Activated naive CD4-positive, alpha-beta T cell treated with anti-CD3 and anti-CD28 coated beads, Interleukin-2, amount 10 ng/mL, durations not matched to agents 7 days and 5 days (primary cell): ENCODE measurements at regions not wholly inside any gene's neighbourhood (a gene's known extent, or its start where the extent isn't known, plus 50 kb on each side); places are given as distances from the start of the nearest gene placed in this dataset.
"Not testable (repeated sequence)": the region's sequence is repeated elsewhere in the genome, so short reads cannot be mapped to it uniquely, and the experiment has no call there.

Source experiments
- CTCF ChIA-PET: fragments of 350-600 bp; sonication (Branson Sonifier 250); formaldehyde crosslinking; loops from one replicate; lab custom pipeline; 2021; ENCODE audit warnings: antibody characterized with exemption; lab: Charles Lee
- DNase-seq: peaks from one replicate; pipeline ENCODE4 v3.0.0-alpha.2; 2020
- H3K27ac Mint-ChIP-seq: one replicate; pipeline ENCODE4 v1.8.0; 2021; ENCODE audit warnings: mild to moderate bottlenecking, moderate library complexity, mixed read lengths
- H3K27me3 Mint-ChIP-seq: one replicate; pipeline ENCODE4 v1.8.0; 2021; ENCODE audit warnings: mild to moderate bottlenecking, mixed read lengths
- H3K36me3 Mint-ChIP-seq: one replicate; pipeline ENCODE4 v1.8.0; 2021; ENCODE audit warnings: mixed read lengths
- H3K4me1 Mint-ChIP-seq: one replicate; pipeline ENCODE4 v1.8.0; 2021; ENCODE audit warnings: mixed read lengths
- H3K4me3 Mint-ChIP-seq: one replicate; pipeline ENCODE4 v1.8.0; 2021; ENCODE audit warnings: mild to moderate bottlenecking, moderate library complexity, mixed read lengths
- H3K9me3 Mint-ChIP-seq: one replicate; pipeline ENCODE4 v1.8.0; 2021; ENCODE audit warnings: mixed read lengths

- H3K27me3 Mint-ChIP-seq, result no peaks in the 10 kb centered on the region
- H3K4me3 Mint-ChIP-seq, result no peak overlapping the region
- no peak overlapping the region for H3K27ac Mint-ChIP-seq
- H3K36me3 Mint-ChIP-seq, result no peaks in the 10 kb centered on the region
- H3K9me3 Mint-ChIP-seq, result peaks cover 5% of the 10 kb centered on the region
- DNase-seq, result no peak
- no peaks in the 10 kb centered on the region for H3K4me1 Mint-ChIP-seq
- CTCF ChIA-PET, result no interaction called here
These were observed 782.2 kb downstream of the TRAM1L1 start for GRCh38 chr4:116302990-116303735.

DNA sequence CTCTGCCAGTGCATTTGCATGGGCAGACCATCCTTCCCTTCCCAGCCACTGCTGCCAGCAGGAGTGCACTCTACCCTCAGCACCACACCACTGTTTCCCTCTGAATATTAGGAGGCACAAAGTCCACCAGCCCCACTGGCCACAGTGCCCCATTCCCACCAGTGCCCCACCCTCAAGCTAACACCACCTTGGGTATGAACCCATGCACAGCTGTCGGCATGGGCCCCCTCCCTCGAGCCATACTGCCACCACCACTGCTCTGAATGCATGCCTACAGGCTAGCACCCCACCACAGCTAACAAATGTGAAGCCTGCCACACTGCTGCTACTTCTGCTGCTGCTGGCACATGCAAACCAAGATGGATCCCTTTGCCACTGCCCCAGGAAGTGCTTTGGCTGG lies 810.4 kb downstream of the TRAM1L1 start:
- no peak overlapping the region for H3K4me3 Mint-ChIP-seq
- no peak overlapping the region for H3K27ac Mint-ChIP-seq
- CTCF ChIA-PET, result no interaction called here
- H3K9me3 Mint-ChIP-seq, result no peaks in the 10 kb centered on the region
- DNase-seq, result no peak
- H3K36me3 Mint-ChIP-seq, result no peaks in the 10 kb centered on the region
- no peaks in the 10 kb centered on the region for H3K27me3 Mint-ChIP-seq
- no peaks in the 10 kb centered on the region for H3K4me1 Mint-ChIP-seq

DNA sequence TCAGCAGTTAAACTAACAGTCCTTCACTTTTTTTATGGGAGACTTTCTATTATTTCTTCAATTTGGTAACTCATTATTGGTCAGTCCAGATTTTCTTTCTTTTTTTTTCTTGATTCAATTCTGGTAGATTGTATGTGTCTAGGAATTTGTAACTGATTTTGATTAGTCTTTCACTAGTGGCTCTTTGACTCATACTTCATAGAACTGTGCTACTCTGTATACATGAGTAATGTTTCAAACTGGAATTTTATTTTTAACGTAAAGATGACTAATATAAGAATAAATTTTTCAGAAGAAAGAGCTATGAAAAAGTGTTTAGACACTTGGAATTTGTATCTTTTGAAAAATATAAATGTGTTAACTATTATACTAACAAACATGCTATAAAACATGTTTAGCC lies 813.0 kb downstream of the TRAM1L1 start:
- Mint-ChIP-seq H3K4me1 (no peaks in the 10 kb centered on the region), H3K27me3 (no peaks in the 10 kb centered on the region), H3K9me3 (no peaks in the 10 kb centered on the region), H3K4me3 (no peak overlapping the region), H3K27ac (no peak overlapping the region), H3K36me3 (no peaks in the 10 kb centered on the region)
- CTCF ChIA-PET, result no interaction called here
- no peak for DNase-seq

DNA sequence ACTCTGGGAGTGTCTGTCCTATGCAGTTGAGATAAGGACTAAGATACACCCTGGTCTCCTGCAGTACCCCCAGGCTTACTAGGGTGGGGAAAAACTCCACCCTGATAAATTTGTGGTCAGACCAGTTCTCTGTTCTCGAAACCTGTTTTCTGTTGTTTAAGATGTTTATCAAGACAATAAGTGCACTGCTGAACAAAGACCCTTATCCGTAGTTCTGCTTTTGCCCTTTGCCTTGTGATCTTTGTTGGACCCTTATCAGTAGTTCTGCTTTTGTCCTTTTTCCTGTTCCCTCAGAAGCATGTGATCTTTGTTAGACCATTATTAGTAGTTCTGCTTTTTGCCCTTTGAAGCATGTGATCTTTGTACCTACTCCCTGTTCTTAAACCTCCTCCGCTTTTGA lies 824.4 kb downstream of the TRAM1L1 start:
- H3K27ac Mint-ChIP-seq, H3K27me3 Mint-ChIP-seq, CTCF ChIA-PET, H3K4me1 Mint-ChIP-seq, DNase-seq, H3K4me3 Mint-ChIP-seq, H3K36me3 Mint-ChIP-seq: not testable (repeated sequence)
- peaks cover 25% of the 10 kb centered on the region for H3K9me3 Mint-ChIP-seq

DNA sequence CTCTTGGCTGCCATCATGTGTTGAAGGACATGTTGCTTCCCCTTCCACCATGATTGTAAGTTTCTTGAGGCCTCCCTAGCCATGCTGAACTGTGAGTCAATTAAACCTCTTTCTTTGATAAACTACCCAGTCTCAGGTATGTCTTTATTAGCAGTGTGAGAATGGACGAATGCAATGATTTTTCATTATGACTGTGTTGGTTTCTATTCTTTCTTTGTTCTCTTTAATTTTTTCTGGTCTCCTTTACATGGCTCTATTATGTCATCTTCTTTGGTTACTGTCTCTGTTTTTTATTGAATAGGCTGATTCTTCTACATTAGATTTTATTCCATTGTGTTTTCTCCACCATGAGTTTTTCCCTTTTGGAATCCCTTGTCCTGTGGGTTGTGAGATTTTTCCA lies 840.6 kb downstream of the TRAM1L1 start:
- H3K27me3 Mint-ChIP-seq, result no peaks in the 10 kb centered on the region
- DNase-seq, result no peak
- no peaks in the 10 kb centered on the region for H3K36me3 Mint-ChIP-seq
- no peak overlapping the region for H3K4me3 Mint-ChIP-seq
- no peaks in the 10 kb centered on the region for H3K9me3 Mint-ChIP-seq
- CTCF ChIA-PET, result no interaction called here
- H3K4me1 Mint-ChIP-seq, result no peaks in the 10 kb centered on the region
- H3K27ac Mint-ChIP-seq, result no peak overlapping the region

GRCh38 chr4:116243431-116243830 lies 841.9 kb downstream of the TRAM1L1 start:
- Mint-ChIP-seq H3K27me3 (no peaks in the 10 kb centered on the region), H3K4me1 (no peaks in the 10 kb centered on the region), H3K9me3 (no peaks in the 10 kb centered on the region), H3K36me3 (no peaks in the 10 kb centered on the region), H3K27ac (no peak overlapping the region), H3K4me3 (no peak overlapping the region)
- CTCF ChIA-PET, result no interaction called here
- DNase-seq, result no peak

DNA sequence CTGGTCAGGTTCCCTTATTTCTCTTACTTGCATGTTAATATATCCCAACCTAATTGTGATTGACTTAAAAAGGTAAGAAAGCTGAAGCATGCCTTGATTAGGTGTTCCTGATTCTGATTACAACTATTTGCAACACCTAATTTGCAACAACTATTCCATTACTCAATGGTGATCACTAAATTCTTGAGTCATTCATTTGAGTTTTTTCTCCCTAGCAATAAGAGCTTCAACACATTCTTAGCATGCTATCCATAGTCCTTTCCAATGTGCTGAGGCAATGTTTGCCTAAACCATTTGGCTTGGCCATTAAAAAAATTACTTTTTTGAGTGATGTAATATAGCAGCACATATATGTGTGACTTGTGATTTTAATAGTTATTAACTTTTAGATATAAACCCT lies 851.4 kb downstream of the TRAM1L1 start:
- H3K4me1 Mint-ChIP-seq, result no peaks in the 10 kb centered on the region
- H3K9me3 Mint-ChIP-seq, result no peaks in the 10 kb centered on the region
- CTCF ChIA-PET, result no interaction called here
- H3K36me3 Mint-ChIP-seq, result no peaks in the 10 kb centered on the region
- H3K4me3 Mint-ChIP-seq, result no peak overlapping the region
- no peaks in the 10 kb centered on the region for H3K27me3 Mint-ChIP-seq
- DNase-seq, result no peak
- H3K27ac Mint-ChIP-seq, result no peak overlapping the region

- H3K4me1 Mint-ChIP-seq, H3K27ac Mint-ChIP-seq, H3K27me3 Mint-ChIP-seq, CTCF ChIA-PET, DNase-seq, H3K9me3 Mint-ChIP-seq, H3K36me3 Mint-ChIP-seq, H3K4me3 Mint-ChIP-seq: not testable (repeated sequence)
These were observed 853.4 kb downstream of the TRAM1L1 start for GRCh38 chr4:116231999-116232398.

DNA sequence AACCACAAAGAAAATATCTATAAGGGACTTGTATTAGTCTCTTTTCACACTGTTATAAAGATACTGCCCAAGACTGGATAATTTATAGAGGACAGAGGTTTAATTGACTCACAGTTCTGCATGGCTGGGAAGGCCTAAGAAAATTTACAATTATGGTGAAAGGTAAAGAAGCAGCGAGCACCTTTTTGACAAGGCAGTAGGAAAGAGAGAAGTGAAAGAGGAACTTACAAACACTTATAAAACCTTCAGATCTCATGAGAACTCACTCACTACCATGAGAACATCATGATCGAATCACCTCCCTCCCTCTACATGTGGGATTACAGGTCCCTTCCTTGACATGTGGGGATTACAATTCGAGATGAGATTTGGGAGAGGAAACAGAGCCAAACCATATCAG lies 856.0 kb downstream of the TRAM1L1 start:
- Mint-ChIP-seq H3K4me3 (no peak overlapping the region), H3K4me1 (no peaks in the 10 kb centered on the region), H3K9me3 (no peaks in the 10 kb centered on the region), H3K27ac (no peak overlapping the region), H3K27me3 (no peaks in the 10 kb centered on the region), H3K36me3 (no peaks in the 10 kb centered on the region)
- CTCF ChIA-PET, result no interaction called here
- DNase-seq, result no peak

- CTCF ChIA-PET, result no interaction called here
- Mint-ChIP-seq H3K9me3 (no peaks in the 10 kb centered on the region), H3K36me3 (no peaks in the 10 kb centered on the region), H3K4me1 (no peaks in the 10 kb centered on the region), H3K27ac (no peak overlapping the region), H3K4me3 (no peak overlapping the region), H3K27me3 (no peaks in the 10 kb centered on the region)
- DNase-seq, result no peak
These were observed 862.2 kb downstream of the TRAM1L1 start for GRCh38 chr4:116223040-116223732.

DNA sequence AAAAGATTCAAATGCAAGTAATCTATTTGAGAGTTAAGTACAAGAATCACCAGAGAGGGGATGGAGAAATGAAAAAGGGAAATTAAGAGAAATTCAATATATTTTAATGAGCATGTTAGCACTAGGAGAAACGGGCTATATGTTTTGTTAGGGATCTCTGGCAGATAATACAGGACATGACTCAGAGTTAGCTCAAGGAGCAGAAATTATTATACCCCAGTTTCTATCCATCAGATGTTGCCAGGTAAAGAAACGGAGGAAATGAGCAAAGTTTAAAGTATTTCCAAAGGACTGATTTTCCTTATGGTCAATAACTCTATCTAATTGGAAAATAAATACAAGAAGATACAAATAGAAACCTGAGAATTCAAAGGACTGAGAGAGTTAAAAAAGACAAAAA lies 867.6 kb downstream of the TRAM1L1 start:
- Mint-ChIP-seq H3K4me3 (no peak overlapping the region), H3K27me3 (no peaks in the 10 kb centered on the region), H3K36me3 (no peaks in the 10 kb centered on the region), H3K4me1 (no peaks in the 10 kb centered on the region), H3K27ac (no peak overlapping the region), H3K9me3 (peaks cover 1% of the 10 kb centered on the region)
- CTCF ChIA-PET, result no interaction called here
- no peak for DNase-seq

DNA sequence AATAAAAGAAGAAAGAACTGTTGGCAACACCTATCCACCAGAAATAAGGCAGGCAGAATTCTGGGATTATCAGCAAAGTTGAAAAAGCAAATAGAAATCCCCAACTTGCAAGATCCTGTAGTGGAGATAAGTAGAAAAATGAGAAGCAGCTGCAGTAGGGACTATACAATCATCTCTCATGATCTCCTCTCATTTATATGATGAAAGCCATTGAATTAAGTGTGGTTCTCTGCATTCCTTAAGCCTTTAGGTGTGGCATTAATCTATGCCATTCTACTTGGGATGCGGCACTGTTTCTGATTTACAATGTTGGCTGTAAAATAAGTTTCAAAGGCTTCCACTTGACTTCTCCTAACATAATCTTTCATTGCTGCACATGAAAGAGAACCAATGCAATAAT lies 869.8 kb downstream of the TRAM1L1 start:
- H3K4me1 Mint-ChIP-seq, result no peaks in the 10 kb centered on the region
- DNase-seq, result no peak
- CTCF ChIA-PET, result no interaction called here
- no peaks in the 10 kb centered on the region for H3K36me3 Mint-ChIP-seq
- no peak overlapping the region for H3K4me3 Mint-ChIP-seq
- no peaks in the 10 kb centered on the region for H3K27me3 Mint-ChIP-seq
- H3K27ac Mint-ChIP-seq, result no peak overlapping the region
- H3K9me3 Mint-ChIP-seq, result peaks cover 1% of the 10 kb centered on the region

GRCh38 chr4:116202524-116202923 lies 882.9 kb downstream of the TRAM1L1 start:
- Mint-ChIP-seq H3K4me3 (no peak overlapping the region), H3K27me3 (no peaks in the 10 kb centered on the region), H3K4me1 (no peaks in the 10 kb centered on the region), H3K9me3 (peaks cover 2% of the 10 kb centered on the region), H3K36me3 (no peaks in the 10 kb centered on the region), H3K27ac (no peak overlapping the region)
- no peak for DNase-seq
- CTCF ChIA-PET, result no interaction called here

DNA sequence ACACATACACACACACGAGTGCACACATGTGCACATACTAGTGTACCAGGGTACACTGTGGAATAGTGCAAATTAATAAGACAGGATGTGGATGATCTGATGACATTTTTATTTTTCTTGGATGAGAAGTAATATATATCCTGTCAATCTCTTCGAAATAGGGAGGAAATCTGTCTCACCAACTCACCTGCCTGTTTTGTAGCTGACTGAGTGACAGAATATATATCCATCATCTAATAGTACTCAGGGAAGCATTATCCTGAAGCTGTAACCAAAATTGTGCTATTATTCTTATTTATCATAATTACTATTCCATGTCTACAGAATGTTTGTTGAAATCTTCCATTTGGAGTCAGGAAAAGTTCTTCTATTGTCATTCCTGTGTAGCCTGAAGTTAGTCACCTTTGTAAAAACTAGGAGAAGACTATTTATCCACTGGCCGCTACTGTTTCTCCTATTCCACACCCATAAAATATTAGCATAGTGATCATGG lies 888.0 kb downstream of the TRAM1L1 start:
- H3K9me3 Mint-ChIP-seq, result no peaks in the 10 kb centered on the region
- no peak overlapping the region for H3K4me3 Mint-ChIP-seq
- H3K27me3 Mint-ChIP-seq, result no peaks in the 10 kb centered on the region
- no peak for DNase-seq
- no peaks in the 10 kb centered on the region for H3K36me3 Mint-ChIP-seq
- no peak overlapping the region for H3K27ac Mint-ChIP-seq
- no peaks in the 10 kb centered on the region for H3K4me1 Mint-ChIP-seq
- CTCF ChIA-PET, result no interaction called here

GRCh38 chr4:116183241-116183640 lies 902.1 kb downstream of the TRAM1L1 start:
- Mint-ChIP-seq H3K36me3 (no peaks in the 10 kb centered on the region), H3K27me3 (no peaks in the 10 kb centered on the region), H3K4me1 (no peaks in the 10 kb centered on the region), H3K27ac (no peak overlapping the region), H3K9me3 (no peaks in the 10 kb centered on the region), H3K4me3 (no peak overlapping the region)
- no peak for DNase-seq
- CTCF ChIA-PET, result no interaction called here
